ENCODE measurements at regions not wholly inside any gene's neighbourhood (a gene's known extent, or its start where the extent isn't known, plus 50 kb on each side); places are given as distances from the start of the nearest gene placed in this dataset.

DNA sequence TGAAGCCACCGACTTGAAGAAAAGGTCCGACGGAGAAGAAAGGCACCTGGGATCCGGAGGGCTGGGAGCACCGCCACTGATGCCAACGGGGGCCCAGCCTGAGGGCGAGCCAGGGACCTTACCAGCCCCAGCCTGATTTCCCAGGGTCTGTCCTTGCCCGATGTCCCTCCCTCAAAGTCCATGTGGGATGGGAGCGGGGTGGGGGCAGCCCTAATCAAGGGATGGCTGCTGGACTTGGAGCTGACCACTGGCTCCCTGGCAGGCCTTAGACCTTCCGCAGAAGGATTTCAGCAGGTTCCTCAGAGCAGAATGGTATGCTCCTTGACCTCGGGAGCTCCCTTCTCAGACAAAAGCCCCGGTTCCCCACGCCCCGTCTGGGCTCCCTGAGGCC, 99.6 kb downstream of the ZFP36L2 start:
- no peak for TF ChIP-seq POLR2A (IDR thresholded peaks at IDR 0.05)
- TF ChIP-seq, protein P1, sequence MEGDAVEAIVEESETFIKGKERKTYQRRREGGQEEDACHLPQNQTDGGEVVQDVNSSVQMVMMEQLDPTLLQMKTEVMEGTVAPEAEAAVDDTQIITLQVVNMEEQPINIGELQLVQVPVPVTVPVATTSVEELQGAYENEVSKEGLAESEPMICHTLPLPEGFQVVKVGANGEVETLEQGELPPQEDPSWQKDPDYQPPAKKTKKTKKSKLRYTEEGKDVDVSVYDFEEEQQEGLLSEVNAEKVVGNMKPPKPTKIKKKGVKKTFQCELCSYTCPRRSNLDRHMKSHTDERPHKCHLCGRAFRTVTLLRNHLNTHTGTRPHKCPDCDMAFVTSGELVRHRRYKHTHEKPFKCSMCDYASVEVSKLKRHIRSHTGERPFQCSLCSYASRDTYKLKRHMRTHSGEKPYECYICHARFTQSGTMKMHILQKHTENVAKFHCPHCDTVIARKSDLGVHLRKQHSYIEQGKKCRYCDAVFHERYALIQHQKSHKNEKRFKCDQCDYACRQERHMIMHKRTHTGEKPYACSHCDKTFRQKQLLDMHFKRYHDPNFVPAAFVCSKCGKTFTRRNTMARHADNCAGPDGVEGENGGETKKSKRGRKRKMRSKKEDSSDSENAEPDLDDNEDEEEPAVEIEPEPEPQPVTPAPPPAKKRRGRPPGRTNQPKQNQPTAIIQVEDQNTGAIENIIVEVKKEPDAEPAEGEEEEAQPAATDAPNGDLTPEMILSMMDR (IDR thresholded peaks at IDR 0.05) = no peak
